Hematopoietic multipotent progenitor cell (in vitro differentiated cells): ENCODE measurements at regions not wholly inside any gene's neighbourhood (a gene's known extent, or its start where the extent isn't known, plus 50 kb on each side); places are given as distances from the start of the nearest gene placed in this dataset.
"Not testable (repeated sequence)": the region's sequence is repeated elsewhere in the genome, so short reads cannot be mapped to it uniquely, and the experiment has no call there.

Experiments used
- DNase-seq, 3 donors: peaks; one replicate each; pipeline ENCODE4 v3.0.0-alpha.2; 2011 to 2015; ENCODE audit warnings: low read depth in 2 of 3, low spot score in 2 of 3

GRCh38 chr3:145578471-145578870 is 582.5 kb downstream of the PLOD2 start:
- no peak for DNase-seq

GRCh38 chr3:145581694-145582093 is 579.3 kb downstream of the PLOD2 start:
- DNase-seq, result no peak

- DNase-seq, result no peak
Observed at GRCh38 chr3:145604851-145605250, 556.1 kb downstream of the PLOD2 start.

GRCh38 chr3:145620002-145620401 is 541.0 kb downstream of the PLOD2 start:
- no peak for DNase-seq

- no peak for DNase-seq
Observed at GRCh38 chr3:145620486-145620885, 540.5 kb downstream of the PLOD2 start.

- DNase-seq, result no peak
Observed at GRCh38 chr3:145623349-145623748, 537.6 kb downstream of the PLOD2 start.

- no peak for DNase-seq
Observed at GRCh38 chr3:145628211-145628610, 532.8 kb downstream of the PLOD2 start.

GRCh38 chr3:145637105-145637504 is 523.9 kb downstream of the PLOD2 start:
- DNase-seq, result no peak

GRCh38 chr3:145639003-145639606 is 521.9 kb downstream of the PLOD2 start:
- DNase-seq, result no peak

GRCh38 chr3:145639875-145640274 is 521.1 kb downstream of the PLOD2 start:
- no peak for DNase-seq

GRCh38 chr3:145648396-145648795 is 512.6 kb downstream of the PLOD2 start:
- no peak for DNase-seq

GRCh38 chr3:145649368-145649887 is 511.6 kb downstream of the PLOD2 start:
- no peak for DNase-seq

GRCh38 chr3:145650170-145650569 is 510.8 kb downstream of the PLOD2 start:
- no peak for DNase-seq

GRCh38 chr3:145671121-145671520 is 489.9 kb downstream of the PLOD2 start:
- no peak for DNase-seq

GRCh38 chr3:145673838-145674237 is 487.1 kb downstream of the PLOD2 start:
- no peak for DNase-seq

- DNase-seq, result no peak
Observed at GRCh38 chr3:145678401-145678800, 482.6 kb downstream of the PLOD2 start.

GRCh38 chr3:145681181-145681580 is 479.8 kb downstream of the PLOD2 start:
- no peak for DNase-seq

GRCh38 chr3:145687978-145688377 is 473.0 kb downstream of the PLOD2 start:
- not testable (repeated sequence) for DNase-seq

- DNase-seq, result no peak
Observed at GRCh38 chr3:145692751-145693150, 468.2 kb downstream of the PLOD2 start.

GRCh38 chr3:145696011-145696410 is 465.0 kb downstream of the PLOD2 start:
- no peak for DNase-seq

- DNase-seq, result no peak
Observed at GRCh38 chr3:145698250-145698649, 462.7 kb downstream of the PLOD2 start.

- no peak for DNase-seq
Observed at GRCh38 chr3:145698749-145699148, 462.2 kb downstream of the PLOD2 start.

GRCh38 chr3:145704020-145704419 is 457.0 kb downstream of the PLOD2 start:
- DNase-seq, result no peak
